ENCODE measurements at regions not wholly inside any gene's neighbourhood (a gene's known extent, or its start where the extent isn't known, plus 50 kb on each side); places are given as distances from the start of the nearest gene placed in this dataset.

DNA sequence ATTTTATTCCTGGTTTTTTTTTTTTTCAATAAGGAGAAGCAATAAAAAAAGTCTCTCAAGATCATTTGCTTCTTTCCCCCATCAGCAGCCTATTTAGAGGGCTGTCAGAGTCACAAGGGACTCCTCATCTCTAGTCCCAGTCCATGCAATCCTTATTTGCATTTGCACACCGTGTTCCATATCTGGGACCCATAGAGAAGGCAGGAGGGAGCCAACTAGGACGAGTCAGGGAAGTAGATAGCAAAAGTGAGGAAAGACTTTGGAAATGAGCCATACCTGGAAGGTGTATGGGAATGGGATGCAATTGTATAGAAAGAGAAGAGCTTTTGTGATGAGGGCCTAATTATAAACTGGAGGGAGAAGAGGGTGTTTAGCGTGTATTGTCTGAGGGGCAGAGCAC, 160.0 kb downstream of the PIK3R1 start:
- Mint-ChIP-seq H3K4me3 (no peak overlapping the region), H3K4me1 (peaks cover 38% of the 10 kb centered on the region), H3K27me3 (peaks cover 10% of the 10 kb centered on the region), H3K27ac (no peak overlapping the region), H3K9me3 (ENCODE audit: insufficient read depth) (no peaks in the 10 kb centered on the region)
- H3K36me3 ChIP-seq (replicated peaks in 1 of 2; ENCODE audit: control extremely low read depth in 1 of 2, control insufficient read depth in 1 of 2, extremely low read depth in 1 of 2, insufficient read depth in 2 of 2, low read length in 1 of 2), result no peaks in the 10 kb centered on the region
- no peak overlapping the region for H2AFZ ChIP-seq (ENCODE audit: insufficient read depth, low read depth, low read length, poor library complexity, severe bottlenecking)
- no peaks in the 10 kb centered on the region for H4K20me1 ChIP-seq (ENCODE audit: control insufficient read depth, insufficient read depth, low read length, poor library complexity, severe bottlenecking)
- no peak for TF ChIP-seq EZH2 (IDR thresholded peaks at IDR 0.05; ENCODE audit: borderline replicate concordance, insufficient read depth, low read depth, low read length, poor library complexity, severe bottlenecking)
- TF ChIP-seq, protein P1, sequence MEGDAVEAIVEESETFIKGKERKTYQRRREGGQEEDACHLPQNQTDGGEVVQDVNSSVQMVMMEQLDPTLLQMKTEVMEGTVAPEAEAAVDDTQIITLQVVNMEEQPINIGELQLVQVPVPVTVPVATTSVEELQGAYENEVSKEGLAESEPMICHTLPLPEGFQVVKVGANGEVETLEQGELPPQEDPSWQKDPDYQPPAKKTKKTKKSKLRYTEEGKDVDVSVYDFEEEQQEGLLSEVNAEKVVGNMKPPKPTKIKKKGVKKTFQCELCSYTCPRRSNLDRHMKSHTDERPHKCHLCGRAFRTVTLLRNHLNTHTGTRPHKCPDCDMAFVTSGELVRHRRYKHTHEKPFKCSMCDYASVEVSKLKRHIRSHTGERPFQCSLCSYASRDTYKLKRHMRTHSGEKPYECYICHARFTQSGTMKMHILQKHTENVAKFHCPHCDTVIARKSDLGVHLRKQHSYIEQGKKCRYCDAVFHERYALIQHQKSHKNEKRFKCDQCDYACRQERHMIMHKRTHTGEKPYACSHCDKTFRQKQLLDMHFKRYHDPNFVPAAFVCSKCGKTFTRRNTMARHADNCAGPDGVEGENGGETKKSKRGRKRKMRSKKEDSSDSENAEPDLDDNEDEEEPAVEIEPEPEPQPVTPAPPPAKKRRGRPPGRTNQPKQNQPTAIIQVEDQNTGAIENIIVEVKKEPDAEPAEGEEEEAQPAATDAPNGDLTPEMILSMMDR (IDR thresholded peaks at IDR 0.05), result no peak
- POLR2A ChIA-PET, result no interaction called here
- no peak overlapping the region for H3K4me3 ChIP-seq (ENCODE audit: control extremely low read depth in 1 of 5, extremely low read depth in 1 of 5, insufficient read depth in 1 of 5, low read depth in 2 of 5, low read length in 4 of 5)
- DNase-seq, result no peak
- intact Hi-C loops (cut with micrococcal nuclease), result no loop called here
- H3K79me2 ChIP-seq (ENCODE audit: control insufficient read depth, insufficient read depth, low read length), result no peaks in the 10 kb centered on the region
- H3K4me2 ChIP-seq (replicated peaks; ENCODE audit: low read depth, low read length, poor library complexity, severe bottlenecking), result no peak overlapping the region
- H3K4me1 ChIP-seq (ENCODE audit: control insufficient read depth in 2 of 2, insufficient read depth in 2 of 2, low read length in 2 of 2), result peaks cover 18 to 34% of the 10 kb centered on the region in 2 donors
- no peak for ATAC-seq (ENCODE audit: low read depth)
- peaks cover 0 to 2% (median 0%) of the 10 kb centered on the region in 4 experiments for H3K27me3 ChIP-seq (replicated peaks in 1 of 4; ENCODE audit: control extremely low read depth in 1 of 4, control insufficient read depth in 3 of 4, insufficient read depth in 4 of 4, low read length in 3 of 4)
- CTCF ChIA-PET, result no interaction called here
- H3K27ac ChIP-seq (ENCODE audit: low read length in 2 of 2), result no peak overlapping the region
- H3K9me3 ChIP-seq (ENCODE audit: control extremely low read depth in 1 of 3, control insufficient read depth in 2 of 3, insufficient read depth in 1 of 3, low read length in 2 of 3), result no peaks in the 10 kb centered on the region
- no peak overlapping the region for H3K9ac ChIP-seq (ENCODE audit: low read length)
- 75% methylated on average over 3 of the region's 3 CpGs for WGBS (ENCODE audit: insufficient coverage)

DNA sequence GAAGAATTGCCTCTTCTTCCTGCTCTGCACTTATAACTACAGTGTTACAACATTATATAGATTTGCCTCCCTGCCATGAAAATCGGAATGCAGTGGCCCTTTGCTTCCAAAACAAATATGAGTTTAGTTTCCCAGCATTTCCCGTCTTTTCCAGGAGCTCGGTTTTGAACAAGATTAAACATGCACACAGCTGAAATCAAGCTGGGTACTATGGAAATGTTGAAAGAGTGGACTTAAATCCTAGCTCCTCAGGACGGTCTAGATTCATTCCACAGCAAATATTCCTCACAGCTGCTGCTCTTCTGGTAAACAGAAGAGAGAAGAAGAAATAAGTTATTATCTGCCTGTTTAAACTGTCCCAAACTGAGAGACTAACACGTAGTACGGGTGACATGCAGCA, 161.4 kb downstream of the PIK3R1 start:
- CTCF ChIA-PET, result interaction anchor here (0.7 to 1.2 kb wide), 2 partner anchors 93 to 94 kb away, joined by 3 read pairs; no protein-coding TSS in a partner anchor
- H3K4me3 Mint-ChIP-seq, result no peak overlapping the region
- H2AFZ ChIP-seq (ENCODE audit: insufficient read depth, low read depth, low read length, poor library complexity, severe bottlenecking), result no peak overlapping the region

More for the DNA sequence above, 161.4 kb downstream of the PIK3R1 start:
- H3K27ac Mint-ChIP-seq, result no peak overlapping the region
- Histone ChIP-seq H3K4me1 (ENCODE audit: control insufficient read depth in 2 of 2, insufficient read depth in 2 of 2, low read length in 2 of 2) (peaks cover 20 to 30% of the 10 kb centered on the region in 2 donors), H4K20me1 (ENCODE audit: control insufficient read depth, insufficient read depth, low read length, poor library complexity, severe bottlenecking) (no peaks in the 10 kb centered on the region), H3K79me2 (ENCODE audit: control insufficient read depth, insufficient read depth, low read length) (no peaks in the 10 kb centered on the region), H3K4me3 (ENCODE audit: control extremely low read depth in 1 of 5, extremely low read depth in 1 of 5, insufficient read depth in 1 of 5, low read depth in 2 of 5, low read length in 4 of 5) (no peak overlapping the region), H3K9me3 (ENCODE audit: control extremely low read depth in 1 of 3, control insufficient read depth in 2 of 3, insufficient read depth in 1 of 3, low read length in 2 of 3) (no peaks in the 10 kb centered on the region), H3K27me3 (replicated peaks in 1 of 4; ENCODE audit: control extremely low read depth in 1 of 4, control insufficient read depth in 3 of 4, insufficient read depth in 4 of 4, low read length in 3 of 4) (peaks cover 0 to 2% (median 0%) of the 10 kb centered on the region in 4 experiments), H3K4me2 (replicated peaks; ENCODE audit: low read depth, low read length, poor library complexity, severe bottlenecking) (no peak overlapping the region), H3K36me3 (replicated peaks in 1 of 2; ENCODE audit: control extremely low read depth in 1 of 2, control insufficient read depth in 1 of 2, extremely low read depth in 1 of 2, insufficient read depth in 2 of 2, low read length in 1 of 2) (no peaks in the 10 kb centered on the region), H3K9ac (ENCODE audit: low read length) (no peak overlapping the region), H3K27ac (ENCODE audit: low read length in 2 of 2) (no peak overlapping the region)
- POLR2A ChIA-PET, result no interaction called here
- intact Hi-C loops (cut with micrococcal nuclease), result no loop called here
- peaks cover 40% of the 10 kb centered on the region for H3K4me1 Mint-ChIP-seq
- DNase-seq, result no peak
- WGBS (ENCODE audit: insufficient coverage), result 90% methylated on average over 3 of the region's 6 CpGs
- ATAC-seq (ENCODE audit: low read depth), result no peak
- no peaks in the 10 kb centered on the region for H3K9me3 Mint-ChIP-seq (ENCODE audit: insufficient read depth)
- H3K27me3 Mint-ChIP-seq, result peaks cover 10% of the 10 kb centered on the region
- TF ChIP-seq EZH2 (IDR thresholded peaks at IDR 0.05; ENCODE audit: borderline replicate concordance, insufficient read depth, low read depth, low read length, poor library complexity, severe bottlenecking), result no peak
- TF ChIP-seq, protein P1 (IDR thresholded peaks at IDR 0.05), result no peak
